Vagina (tissue), 2 donors: ENCODE measurements at regions not wholly inside any gene's neighbourhood (a gene's known extent, or its start where the extent isn't known, plus 50 kb on each side); places are given as distances from the start of the nearest gene placed in this dataset.

Experiments
- DNase-seq, 2 donors: peaks; one replicate each; pipeline ENCODE4 v3.0.0-alpha.2; 2017; ENCODE audit errors: extremely low spot score in 2 of 2
- H3K27ac ChIP-seq: fragments of 200-600 bp; sonication (generic); one replicate; pipeline ENCODE4 v1.5.1; 2019
- H3K27me3 ChIP-seq: fragments of 200-600 bp; sonication (generic); one replicate; pipeline ENCODE4 v1.5.1; 2019
- H3K36me3 ChIP-seq, 2 donors: fragments of 200-600 bp; sonication (generic); one replicate each; pipeline ENCODE4 v1.5.1; 2017 to 2019
- H3K4me1 ChIP-seq: fragments of 200-600 bp; sonication (generic); one replicate; pipeline ENCODE4 v1.5.1; 2019
- H3K4me3 ChIP-seq, 2 donors: fragments of 200-600 bp; sonication (generic); 1 replicate in 1 of 2; 2 replicates in 1 of 2; pipeline ENCODE4 v1.5.1; 2016 to 2019
- H3K9me3 ChIP-seq: fragments of 200-600 bp; sonication (generic); one replicate; pipeline ENCODE4 v1.5.1; 2019
- CTCF ChIP-seq, 3 experiments: fragments of 450-650 bp in 2 of 3; fragments of 200-600 bp in 1 of 3; sonication (generic) in 1 of 3; IDR thresholded peaks; one replicate each; pipeline ENCODE4 v1.5.1; 2017 to 2019; ENCODE audit warnings: antibody characterized with exemption in 3 of 3, mild to moderate bottlenecking in 2 of 3, moderate library complexity in 2 of 3
- POLR2A ChIP-seq, 2 donors: fragments of 450-650 bp; IDR thresholded peaks; one replicate each; pipeline ENCODE4 v1.6.1; 2017; ENCODE audit warnings: antibody characterized with exemption in 2 of 2, mild to moderate bottlenecking in 2 of 2, moderate library complexity in 2 of 2
- POLR2AphosphoS5 ChIP-seq, 2 donors: sonication (generic); formaldehyde crosslinking; IDR thresholded peaks; one replicate each; pipeline ENCODE4 v1.9.0; 2017; ENCODE audit warnings: antibody characterized with exemption in 2 of 2, mild to moderate bottlenecking in 2 of 2, low read depth in 1 of 2; ENCODE audit not compliant: insufficient read depth in 1 of 2
- intact Hi-C: fragments of 100-400 bp; cut with DNase I; formaldehyde crosslinking; loops from one replicate; pipeline ENCODE4 v1.15.1; 2023

- H3K27ac ChIP-seq, result no peak overlapping the region
- intact Hi-C loops, result no loop called here
Measured at GRCh38 chr10:120975072-120975867, 124.1 kb downstream of the WDR11 start.

GRCh38 chr10:120975868-120976225 lies 124.7 kb downstream of the WDR11 start:
- TF ChIP-seq CTCF (IDR thresholded peaks at IDR 0.05), result no peak
- TF ChIP-seq POLR2A (IDR thresholded peaks at IDR 0.05), result no peak
- TF ChIP-seq POLR2AphosphoS5 (IDR thresholded peaks at IDR 0.05; ENCODE audit: insufficient read depth in 1 of 2, low read depth in 1 of 2), result no peak
- no peak overlapping the region for H3K27ac ChIP-seq
- peak in 1 of 2 donors; percentile 19 for DNase-seq
- peaks cover 17% of the 10 kb centered on the region for H3K4me1 ChIP-seq
- H3K27me3 ChIP-seq, result no peaks in the 10 kb centered on the region
- H3K36me3 ChIP-seq, result no peaks in the 10 kb centered on the region
- no peaks in the 10 kb centered on the region for H3K9me3 ChIP-seq
- intact Hi-C loops, result no loop called here
- no peak overlapping the region for H3K4me3 ChIP-seq

More at GRCh38 chr10:120975072-120975867, 124.1 kb downstream of the WDR11 start:
- peaks cover 16% of the 10 kb centered on the region for H3K4me1 ChIP-seq
- H3K36me3 ChIP-seq, result no peaks in the 10 kb centered on the region
- peak in 1 of 2 donors; percentile 43 for DNase-seq
- H3K4me3 ChIP-seq, result no peak overlapping the region
- TF ChIP-seq CTCF (IDR thresholded peaks at IDR 0.05) (no peak), POLR2AphosphoS5 (IDR thresholded peaks at IDR 0.05; ENCODE audit: insufficient read depth in 1 of 2, low read depth in 1 of 2) (no peak), POLR2A (IDR thresholded peaks at IDR 0.05) (no peak)
- H3K27me3 ChIP-seq, result no peaks in the 10 kb centered on the region
- no peaks in the 10 kb centered on the region for H3K9me3 ChIP-seq

GRCh38 chr10:120977897-120978296 lies 126.7 kb downstream of the WDR11 start:
- Histone ChIP-seq H3K27me3 (no peaks in the 10 kb centered on the region), H3K27ac (peak overlapping the region; percentile 17), H3K4me1 (peaks cover 17% of the 10 kb centered on the region), H3K36me3 (no peaks in the 10 kb centered on the region), H3K4me3 (no peak overlapping the region), H3K9me3 (no peaks in the 10 kb centered on the region)
- intact Hi-C loops, result no loop called here
- TF ChIP-seq POLR2AphosphoS5 (IDR thresholded peaks at IDR 0.05; ENCODE audit: insufficient read depth in 1 of 2, low read depth in 1 of 2) (no peak), CTCF (IDR thresholded peaks at IDR 0.05) (no peak), POLR2A (IDR thresholded peaks at IDR 0.05) (no peak)
- DNase-seq, result no peak

- Histone ChIP-seq H3K27me3 (no peaks in the 10 kb centered on the region), H3K4me1 (peaks cover 17% of the 10 kb centered on the region), H3K9me3 (no peaks in the 10 kb centered on the region), H3K4me3 (peak overlapping the region; percentile 23 to 45), H3K27ac (peak overlapping the region; percentile 17), H3K36me3 (no peaks in the 10 kb centered on the region)
- intact Hi-C loops, result no loop called here
- TF ChIP-seq POLR2AphosphoS5 (IDR thresholded peaks at IDR 0.05; ENCODE audit: insufficient read depth in 1 of 2, low read depth in 1 of 2), result peak in 1 of 2 donors; percentile 38
- no peak for TF ChIP-seq CTCF (IDR thresholded peaks at IDR 0.05)
- DNase-seq, result no peak
Measured at GRCh38 chr10:120978589-120979252, 127.6 kb downstream of the WDR11 start.
